HT-29 (cell line): ENCODE measurements at regions not wholly inside any gene's neighbourhood (a gene's known extent, or its start where the extent isn't known, plus 50 kb on each side); places are given as distances from the start of the nearest gene placed in this dataset.

ENCODE experiments used
- DNase-seq: peaks from one replicate; pipeline ENCODE4 v3.0.0-alpha.2; 2015; ENCODE audit warnings: low spot score

GRCh38 chr11:130638624-130639023 is 190.2 kb downstream of the ADAMTS15 start:
- DNase-seq = no peak

GRCh38 chr11:130639369-130639768 is 190.9 kb downstream of the ADAMTS15 start:
- DNase-seq = no peak

- no peak for DNase-seq
These were observed 192.1 kb downstream of the ADAMTS15 start for GRCh38 chr11:130640526-130640925.

- DNase-seq = no peak
These were observed 193.4 kb downstream of the ADAMTS15 start for GRCh38 chr11:130641876-130642275.

DNA sequence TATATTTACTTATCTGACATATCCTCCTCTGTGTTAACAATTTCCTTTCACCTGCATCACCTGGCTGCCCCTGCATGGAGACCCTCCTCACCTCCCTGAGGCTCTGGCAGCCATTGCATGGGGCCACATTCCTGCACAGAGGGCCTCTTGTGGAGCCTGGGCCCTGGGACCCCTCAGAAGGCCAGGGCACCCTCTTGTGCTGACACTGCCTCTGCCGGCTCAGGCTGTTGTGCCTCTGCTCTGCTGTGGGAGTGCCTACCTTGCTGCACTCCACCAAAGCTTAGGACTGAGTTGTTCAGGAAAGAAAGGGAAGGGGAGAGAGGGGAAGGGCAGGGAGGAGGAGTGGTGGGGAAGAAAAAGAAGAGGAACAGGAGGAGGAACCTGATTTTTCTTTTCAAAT is 194.5 kb downstream of the ADAMTS15 start:
- no peak for DNase-seq

- peak; percentile 52 for DNase-seq
These were observed 195.7 kb downstream of the ADAMTS15 start for GRCh38 chr11:130644187-130644586.

- no peak for DNase-seq
These were observed 196.9 kb downstream of the ADAMTS15 start for GRCh38 chr11:130645164-130645842.

- DNase-seq = no peak
These were observed 197.4 kb downstream of the ADAMTS15 start for GRCh38 chr11:130645843-130646197.

DNA sequence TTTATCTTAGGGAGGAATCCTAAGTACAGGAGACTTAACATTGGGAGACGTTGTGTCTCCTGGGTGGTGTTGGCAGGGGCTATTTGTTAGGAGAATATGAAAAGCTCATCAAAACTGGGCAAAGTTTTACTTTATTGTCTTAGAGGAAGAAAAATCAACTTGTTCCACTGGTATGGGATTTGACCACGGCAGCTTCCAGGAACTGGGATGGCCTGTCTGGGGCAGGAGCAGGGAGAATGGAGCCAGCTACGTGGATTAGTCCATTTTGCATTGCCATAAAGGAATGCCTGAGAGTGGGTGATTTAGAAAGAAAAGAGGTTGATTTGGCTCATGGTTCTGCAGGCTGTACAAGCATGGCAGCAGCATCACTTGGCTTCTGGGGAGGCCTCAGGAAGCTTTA is 198.4 kb downstream of the ADAMTS15 start:
- DNase-seq = no peak

- no peak for DNase-seq
These were observed 198.9 kb downstream of the ADAMTS15 start for GRCh38 chr11:130647371-130647770.

DNA sequence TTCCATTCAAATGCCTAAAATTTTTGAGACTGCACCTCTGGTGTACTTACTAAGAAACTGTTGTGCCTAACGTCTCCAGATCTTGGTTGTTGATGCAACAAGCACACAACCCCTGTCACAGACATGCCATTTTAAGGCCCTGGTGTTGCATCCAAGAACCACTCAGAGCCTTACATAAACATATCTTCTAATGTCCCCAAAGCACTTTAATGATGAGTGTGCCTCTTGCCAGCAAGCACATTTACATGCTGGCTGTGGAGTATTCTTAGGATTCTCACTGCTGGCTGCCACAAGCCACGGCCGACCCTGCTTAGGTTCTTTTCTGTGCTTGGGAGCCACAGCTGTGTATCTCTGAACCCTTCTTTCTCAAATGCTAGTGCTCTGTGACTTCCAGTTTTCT is 201.4 kb downstream of the ADAMTS15 start:
- DNase-seq = no peak

DNA sequence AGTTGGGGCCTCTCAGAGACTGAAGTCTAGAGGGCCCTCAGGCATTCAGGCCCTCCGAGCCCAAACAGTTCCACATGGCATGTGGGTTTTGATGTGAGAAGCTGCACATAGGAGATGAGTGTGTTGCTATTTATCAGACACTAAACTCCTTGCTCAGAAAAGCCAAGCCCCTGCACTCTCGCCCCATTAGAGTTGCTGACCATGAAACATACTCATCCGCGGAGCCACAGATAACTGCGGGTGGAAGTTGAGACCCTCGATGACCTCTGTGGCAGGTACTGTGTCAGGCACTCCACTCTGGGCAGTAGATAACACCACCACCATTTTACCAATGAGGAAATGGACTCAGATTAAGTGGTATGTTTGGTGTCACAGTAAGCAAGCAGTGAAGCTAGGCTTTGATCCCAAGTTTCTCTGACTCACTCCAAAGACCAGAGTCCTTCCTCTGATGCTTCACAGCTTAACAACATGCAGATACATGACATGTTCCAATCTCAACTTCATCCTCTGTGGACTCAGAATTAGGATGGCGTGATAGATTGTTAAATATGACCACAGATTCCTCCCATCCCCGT is 202.1 kb downstream of the ADAMTS15 start:
- no peak for DNase-seq

DNA sequence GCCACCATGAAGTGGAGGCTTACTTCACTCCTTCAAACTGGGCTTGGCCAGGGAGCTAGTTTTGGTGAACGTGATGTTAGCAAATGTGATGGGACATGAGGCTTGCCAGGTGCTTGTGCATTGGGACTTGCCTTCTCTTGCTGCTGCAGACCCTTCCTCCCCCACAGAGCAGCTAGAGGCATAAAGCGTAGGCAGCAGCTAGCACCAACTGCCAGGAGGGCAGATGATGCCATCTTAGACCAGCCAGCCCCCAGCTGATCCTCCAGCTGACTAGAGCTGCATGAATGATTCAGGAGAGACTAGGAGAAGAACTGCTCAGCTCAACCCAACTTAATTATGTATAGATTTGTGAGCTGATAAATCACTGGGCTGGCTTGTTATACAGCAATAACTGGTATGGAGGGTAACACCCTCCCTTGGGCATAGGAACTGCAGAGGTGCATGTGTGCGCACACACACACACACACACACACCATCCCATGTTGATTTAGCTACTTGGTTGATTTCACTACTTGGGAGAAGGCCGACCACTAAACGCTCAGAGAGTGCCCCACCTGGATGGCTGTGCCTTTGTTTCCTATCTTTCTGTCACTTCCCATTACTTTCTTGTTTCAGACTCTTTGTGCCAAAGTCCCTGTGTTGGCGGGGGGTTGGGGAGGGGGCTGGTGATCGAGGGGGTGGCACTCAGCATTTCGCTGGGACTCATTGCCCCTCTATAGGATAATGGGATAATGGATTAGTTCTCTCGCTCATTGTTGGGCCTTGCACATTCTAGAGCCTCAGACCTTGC is 202.8 kb downstream of the ADAMTS15 start:
- no peak for DNase-seq

DNA sequence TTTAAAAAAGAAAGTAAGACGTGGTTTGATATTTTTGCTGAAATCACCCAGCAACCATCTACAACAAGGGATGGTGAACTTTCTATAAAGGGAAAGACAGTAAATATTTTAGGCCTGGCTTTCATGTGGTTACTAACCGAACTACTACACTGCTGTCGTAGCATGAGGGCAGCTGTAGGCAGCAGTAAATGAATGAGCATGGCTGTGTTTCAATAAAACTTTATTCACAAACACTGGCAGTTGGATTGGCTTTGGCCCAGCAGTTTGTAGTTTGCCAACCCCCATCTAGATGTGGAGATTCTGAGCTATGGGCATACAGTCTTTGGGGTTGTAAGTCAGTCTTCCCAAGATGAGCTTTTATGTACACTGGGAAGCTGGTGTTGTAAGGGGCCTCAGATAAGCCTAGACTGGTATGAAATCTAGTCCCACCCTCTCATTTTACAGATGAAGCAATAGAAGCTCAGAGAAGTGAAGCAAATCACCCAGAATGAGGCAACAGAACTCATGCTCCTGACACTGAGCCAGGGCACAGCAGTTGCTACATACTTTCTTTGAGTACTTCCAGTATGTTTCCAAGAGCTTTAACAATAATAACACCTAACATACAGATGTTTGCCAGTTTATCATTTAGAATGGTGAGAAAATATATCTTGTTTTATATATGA is 204.4 kb downstream of the ADAMTS15 start:
- DNase-seq = no peak

- no peak for DNase-seq
These were observed 205.6 kb downstream of the ADAMTS15 start for GRCh38 chr11:130653838-130654636.

GRCh38 chr11:130655300-130655699 is 206.9 kb downstream of the ADAMTS15 start:
- DNase-seq = no peak

- no peak for DNase-seq
These were observed 218.4 kb downstream of the ADAMTS15 start for GRCh38 chr11:130666781-130667251.

DNA sequence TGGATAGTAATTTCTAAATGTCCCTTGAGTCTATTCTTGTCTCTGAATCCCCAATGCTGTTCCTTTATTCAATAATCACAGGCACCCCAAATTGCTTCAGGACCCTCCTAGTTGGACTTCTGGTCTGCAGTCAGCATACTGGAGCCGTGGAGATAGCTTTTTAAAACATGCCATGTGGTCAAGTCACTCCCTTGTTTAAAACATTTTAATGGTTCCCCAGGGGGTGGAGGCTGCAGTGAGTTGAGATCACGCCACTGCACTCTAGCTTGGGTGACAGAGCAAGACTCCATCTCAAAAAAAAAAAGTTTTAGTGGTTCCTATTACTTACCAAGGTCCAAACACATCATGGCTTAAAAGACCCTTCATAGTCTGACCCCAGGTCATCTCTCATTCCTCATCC is 220.3 kb downstream of the ADAMTS15 start:
- DNase-seq = no peak

GRCh38 chr11:130670200-130670599 is 221.8 kb downstream of the ADAMTS15 start:
- DNase-seq = no peak

DNA sequence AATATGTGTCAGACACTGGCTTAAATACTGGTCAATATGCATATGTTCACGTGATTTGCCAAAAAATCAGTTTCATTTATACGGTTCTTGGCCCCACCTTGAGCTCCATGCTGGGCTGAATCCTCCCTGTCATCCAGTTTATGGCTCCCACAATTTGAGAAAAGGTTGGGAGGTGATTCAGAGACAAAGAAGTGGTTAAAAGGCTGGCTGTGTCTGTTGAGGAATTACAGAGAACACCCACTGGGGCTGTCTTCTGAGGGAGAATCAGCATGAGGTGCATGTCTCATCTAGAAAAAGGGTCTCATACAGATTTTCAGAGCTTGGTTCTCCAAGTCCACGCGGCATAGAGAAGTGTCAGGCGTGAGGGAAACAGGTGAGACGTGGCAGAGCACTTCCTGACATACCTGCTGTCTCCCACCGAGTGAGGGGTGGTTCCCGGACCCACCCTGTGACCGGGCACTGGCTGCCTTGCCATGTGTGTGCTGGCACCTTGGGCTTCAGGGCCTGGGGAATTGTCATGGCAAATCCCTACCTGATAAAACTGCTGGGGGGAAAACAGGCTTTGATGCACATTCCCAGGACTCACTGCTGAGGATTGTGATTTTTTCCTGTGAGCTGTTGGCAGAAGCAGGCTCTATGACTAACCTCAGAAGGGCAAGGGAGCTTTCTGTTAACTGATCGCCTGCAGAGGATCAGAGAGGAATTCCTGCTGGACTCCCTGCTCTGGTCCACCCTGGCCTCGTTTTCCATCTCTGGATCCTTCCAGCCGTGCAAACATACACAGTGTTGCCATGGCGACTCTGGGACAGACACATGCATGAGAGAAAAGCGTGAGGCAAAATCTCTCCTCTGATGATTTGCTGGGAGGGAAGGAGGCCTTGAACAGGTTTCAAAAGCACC is 223.6 kb downstream of the ADAMTS15 start:
- peak; percentile 18 for DNase-seq
